NOMO-1 treated with dmso at 0.1 percent for 144 hours (cell line): ENCODE measurements at regions not wholly inside any gene's neighbourhood (a gene's known extent, or its start where the extent isn't known, plus 50 kb on each side); places are given as distances from the start of the nearest gene placed in this dataset.
"Not testable (repeated sequence)": the region's sequence is repeated elsewhere in the genome, so short reads cannot be mapped to it uniquely, and the experiment has no call there.

Experiments
- DNase-seq: peaks from one replicate; lab custom pipeline; 2025; ENCODE audit not compliant: unreplicated experiment; lab: John Stamatoyannopoulos, UW

DNA sequence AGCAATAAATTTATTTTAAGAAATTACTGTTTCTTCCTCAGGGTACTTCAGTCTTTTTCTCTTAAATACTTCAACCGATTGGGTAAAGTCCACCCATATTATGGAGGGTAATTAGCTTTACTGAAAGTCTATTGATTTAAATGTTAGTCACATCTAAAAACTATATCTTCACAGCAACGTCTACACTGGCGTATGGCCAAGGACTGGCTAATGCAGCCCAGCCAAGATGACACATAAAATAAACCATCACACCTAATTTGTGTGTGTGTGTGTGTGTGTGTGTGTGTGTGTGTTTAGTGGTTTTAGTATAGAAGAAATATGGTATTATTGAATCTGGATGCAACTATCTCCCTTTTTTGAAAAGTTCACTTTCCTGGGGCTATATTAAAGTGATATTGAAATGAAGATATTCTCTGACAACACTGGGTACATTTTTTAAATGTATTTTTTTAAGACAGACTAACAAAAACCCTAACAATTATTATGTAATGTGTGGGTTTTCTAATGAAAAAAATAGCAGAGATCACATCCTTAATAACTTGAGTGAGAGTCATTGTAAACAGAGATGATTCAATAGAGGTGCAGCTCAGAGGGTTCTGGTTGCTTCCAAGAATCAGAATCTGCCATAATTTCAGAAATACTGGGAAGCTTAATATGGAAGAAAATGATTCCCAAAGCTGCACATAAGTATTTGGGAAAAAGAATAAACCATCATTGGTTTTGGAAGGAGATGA lies 584.2 kb upstream of the MBL2 start:
- DNase-seq: no peak

DNA sequence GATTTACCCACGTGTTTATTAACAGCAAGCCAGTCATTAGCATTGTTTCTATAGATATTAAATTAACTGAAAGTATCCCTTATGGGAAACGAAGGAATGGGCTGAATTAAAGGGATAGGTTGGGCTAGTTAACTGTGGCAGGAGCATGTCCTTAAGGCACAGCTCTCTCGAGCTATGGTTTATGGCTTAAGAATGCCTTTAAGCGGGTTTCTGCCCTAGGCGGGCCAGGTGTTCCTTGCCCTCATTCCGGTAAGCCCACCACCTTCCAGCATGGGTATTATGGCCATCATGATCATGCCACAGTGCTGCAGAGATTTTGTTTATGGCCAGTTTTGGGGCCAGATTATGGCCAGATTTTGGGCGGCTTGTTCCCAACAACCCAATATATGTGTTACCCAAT lies 569.9 kb upstream of the MBL2 start:
- DNase-seq: not testable (repeated sequence)

DNA sequence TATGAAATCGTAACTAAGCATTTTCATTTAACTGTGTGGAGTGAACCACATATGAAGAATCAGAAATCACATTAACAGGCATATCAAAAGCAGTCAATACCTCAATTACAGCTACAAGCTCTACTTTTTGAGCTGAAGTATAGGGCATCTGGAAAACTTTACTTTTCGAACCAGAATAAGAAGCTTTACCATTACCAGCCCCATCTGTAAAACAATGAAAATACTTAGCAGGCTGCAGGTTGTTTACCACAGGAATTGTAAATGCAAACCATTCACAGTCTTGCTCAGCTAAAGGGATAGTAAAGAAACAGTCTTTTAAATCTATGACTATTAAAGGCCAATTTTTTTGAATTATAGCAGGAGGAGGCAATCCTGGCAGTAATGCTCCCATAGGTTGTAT lies 565.6 kb upstream of the MBL2 start:
- not testable (repeated sequence) for DNase-seq

DNA sequence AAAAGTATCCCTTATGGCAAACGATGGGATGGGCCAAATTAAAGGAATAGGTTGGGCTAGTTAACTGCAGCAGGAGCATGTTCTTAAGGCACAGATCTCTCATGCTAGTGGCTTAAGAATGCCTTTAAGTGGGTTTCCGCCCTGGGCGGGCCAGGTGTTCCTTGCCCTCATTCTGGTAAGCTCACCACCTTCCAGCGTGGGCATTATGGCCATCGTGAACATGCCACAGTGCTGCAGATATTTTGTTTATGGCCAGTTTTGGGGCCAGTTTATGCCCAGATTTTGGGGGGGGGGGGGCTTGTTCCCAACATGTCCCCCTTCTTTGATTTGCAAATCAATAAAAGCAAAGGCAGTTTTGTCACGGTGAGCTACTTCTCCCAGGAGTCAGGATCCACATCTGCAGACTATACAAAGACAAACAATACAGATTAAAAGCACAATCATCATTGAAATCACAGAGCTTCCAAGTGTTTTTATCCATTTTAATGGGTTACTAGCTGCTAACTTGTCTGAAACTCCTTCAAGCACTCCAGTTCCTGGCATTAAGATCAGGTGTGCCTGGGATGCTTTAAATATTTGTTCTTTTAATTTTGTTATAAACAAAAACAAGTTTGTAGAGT lies 563.3 kb upstream of the MBL2 start:
- DNase-seq: not testable (repeated sequence)

DNA sequence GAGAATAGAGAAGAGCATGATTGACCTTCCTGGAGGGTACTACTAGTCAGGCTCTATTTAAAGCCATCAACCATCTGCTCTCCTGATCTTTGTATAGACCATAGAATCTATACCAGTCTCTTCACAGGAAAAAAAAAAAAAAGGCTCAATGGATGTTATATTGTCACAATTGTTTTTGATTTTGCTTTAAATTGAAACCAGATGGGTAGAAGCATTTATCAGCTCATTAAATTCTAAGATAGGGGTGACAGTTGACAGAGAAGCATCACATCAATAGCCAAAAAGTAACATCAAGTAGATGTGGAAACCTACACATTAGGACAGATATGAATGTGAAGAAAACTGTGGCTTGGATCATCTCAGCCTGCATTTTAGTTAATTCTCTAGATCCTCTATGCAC lies 558.9 kb upstream of the MBL2 start:
- no peak for DNase-seq

DNA sequence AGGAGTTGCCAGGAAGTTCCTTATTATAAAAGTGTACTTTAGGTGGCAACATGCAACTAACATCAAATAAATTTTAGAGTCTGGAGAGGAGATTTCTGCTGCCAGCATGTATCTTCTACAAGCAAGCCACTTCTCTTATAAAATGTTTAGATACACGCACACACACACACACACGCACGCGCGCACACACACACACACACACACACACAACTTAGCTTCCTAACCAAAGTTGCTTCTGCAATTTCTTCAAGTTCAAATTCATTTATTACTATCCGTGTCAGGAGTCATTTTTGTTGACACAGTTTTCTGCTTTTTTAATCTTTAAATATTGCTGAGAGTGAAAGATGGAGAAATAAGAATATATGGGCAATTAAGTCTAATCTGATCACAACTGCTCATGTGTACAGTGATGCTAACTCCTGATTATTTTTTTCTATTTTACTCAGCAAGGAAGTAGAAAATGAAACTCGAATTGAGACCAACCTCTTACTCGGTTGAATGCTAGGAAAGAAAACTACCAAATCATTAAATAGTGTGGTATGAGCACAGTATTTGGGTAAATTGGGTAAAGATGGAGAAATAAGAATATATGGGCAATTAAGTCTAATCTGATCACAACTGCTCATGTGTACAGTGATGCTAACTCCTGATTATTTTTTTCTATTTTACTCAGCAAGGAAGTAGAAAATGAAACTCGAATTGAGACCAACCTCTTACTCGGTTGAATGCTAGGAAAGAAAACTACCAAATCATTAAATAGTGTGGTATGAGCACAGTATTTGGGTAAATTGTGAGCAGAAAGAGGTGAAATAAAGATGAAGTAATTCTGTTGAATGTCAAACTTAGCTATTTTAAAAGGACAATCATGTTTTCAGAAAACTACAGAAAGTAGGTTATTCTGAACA lies 554.1 kb upstream of the MBL2 start:
- DNase-seq: not testable (repeated sequence)

DNA sequence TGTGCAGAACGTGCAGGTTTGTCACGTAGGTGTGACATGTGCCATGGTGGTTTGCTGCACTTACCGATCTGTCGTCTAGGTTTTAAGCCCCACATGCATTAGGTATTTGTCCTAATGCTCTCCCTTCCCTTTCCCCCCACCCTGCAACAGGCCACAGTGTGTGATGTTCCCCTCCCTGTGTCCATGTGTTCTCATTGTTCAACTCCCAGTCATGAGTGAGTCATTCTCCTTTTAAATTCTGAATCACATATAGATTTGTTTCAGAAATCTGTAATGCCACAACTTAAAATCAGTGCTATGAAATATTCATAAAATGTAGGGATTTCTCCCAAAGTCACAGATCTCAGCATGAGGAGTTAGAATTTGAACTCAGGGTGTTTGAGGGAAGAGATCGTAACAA lies 552.5 kb upstream of the MBL2 start:
- DNase-seq: no peak

DNA sequence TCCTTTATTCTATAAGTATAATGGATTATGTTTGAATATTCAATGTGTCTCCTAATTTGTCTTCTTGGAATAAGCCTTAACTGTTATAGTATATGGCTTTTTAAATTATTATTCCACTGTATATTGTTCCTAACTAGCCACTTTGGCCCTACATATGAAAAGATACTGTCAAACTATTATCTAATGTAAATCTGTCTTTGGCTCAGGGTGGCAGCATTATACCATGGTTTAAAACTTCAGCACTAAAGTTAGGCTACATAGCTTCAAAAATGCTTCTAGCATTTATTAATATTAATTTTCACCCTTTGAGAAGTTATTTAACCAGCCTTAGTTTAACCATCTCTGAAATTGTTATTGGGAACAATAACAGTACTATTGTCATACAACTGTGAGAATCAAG lies 543.1 kb upstream of the MBL2 start:
- no peak for DNase-seq

DNA sequence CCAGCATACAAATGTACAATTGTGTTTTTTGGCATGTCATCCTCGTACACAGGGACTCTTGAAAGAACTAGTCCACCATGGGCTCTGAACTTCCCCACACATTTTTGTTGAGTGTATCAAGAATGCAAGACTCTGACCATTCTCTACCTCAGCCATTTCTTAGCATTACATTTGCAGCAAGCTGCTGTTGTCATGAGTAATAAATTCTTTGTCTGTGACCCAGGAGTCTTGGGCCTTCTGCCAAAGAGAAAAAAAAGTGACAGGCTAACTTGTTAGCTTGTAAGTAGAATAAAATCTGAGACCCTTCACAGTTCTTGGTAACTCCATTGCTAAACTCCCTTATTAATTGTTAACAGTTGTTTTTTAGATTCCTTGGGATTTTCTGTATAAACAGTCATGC lies 542.3 kb upstream of the MBL2 start:
- no peak for DNase-seq

DNA sequence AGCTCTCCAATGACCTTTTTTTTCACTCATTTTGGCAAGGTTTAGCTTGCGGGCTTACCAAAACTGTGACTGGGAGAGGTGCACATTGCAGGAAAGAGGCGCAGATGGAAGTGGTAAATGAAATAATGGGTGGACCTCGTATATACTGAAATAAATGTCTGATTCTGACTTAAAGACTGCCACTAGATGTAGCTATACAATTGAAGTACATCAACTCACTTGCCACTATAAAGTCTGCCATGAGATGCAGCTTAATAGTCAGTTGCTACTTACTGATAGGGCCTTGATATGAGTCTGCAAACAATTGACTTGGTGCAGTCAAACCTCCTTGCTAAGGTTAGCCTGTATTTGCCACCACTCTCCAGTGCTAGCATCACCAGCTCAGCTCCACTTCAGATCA lies 525.9 kb upstream of the MBL2 start:
- no peak for DNase-seq

DNA sequence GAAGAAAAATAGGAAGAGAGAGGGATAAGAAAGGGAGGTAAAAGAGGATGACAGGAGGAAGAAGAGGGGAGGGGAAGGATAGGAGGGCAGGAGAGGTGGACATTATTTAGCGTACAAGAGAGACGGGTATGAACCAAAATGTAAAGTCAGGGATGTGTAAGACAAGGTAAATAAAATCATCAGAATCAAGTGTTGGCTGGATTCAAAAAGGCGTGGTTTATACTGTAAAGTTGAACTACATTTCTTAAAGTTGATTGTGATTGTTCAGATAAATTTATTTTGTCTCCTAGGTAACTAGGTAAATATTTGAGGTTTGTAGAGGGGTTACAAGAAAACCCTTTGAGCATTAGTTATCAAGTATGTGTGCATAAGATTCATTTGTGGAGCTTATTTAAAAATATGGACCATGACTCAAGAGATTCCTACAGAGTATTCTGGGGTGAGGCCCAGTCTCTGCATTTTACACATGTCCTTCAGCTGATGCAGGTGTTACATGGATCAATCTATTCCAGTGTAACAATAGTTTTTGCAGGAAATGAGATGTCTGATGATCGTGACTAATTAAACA lies 512.1 kb upstream of the MBL2 start:
- DNase-seq: no peak

DNA sequence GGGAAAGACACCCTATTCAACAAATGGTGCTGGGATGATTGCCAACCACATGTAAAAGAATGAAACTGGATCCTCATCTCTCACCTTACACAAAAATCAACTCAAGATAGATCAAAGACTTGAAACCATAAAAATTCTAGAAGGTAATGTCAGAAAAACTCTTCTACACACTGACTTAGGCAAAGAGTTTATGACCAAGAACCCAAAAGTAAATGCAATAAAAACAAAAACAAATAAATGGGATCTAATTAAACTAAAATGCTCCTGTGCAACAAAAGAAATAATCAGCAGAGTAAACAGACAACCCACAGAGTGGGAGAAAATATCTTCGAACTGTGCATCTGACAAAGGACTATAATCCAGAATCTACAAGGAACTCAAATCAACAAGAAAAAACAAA lies 504.2 kb upstream of the MBL2 start:
- DNase-seq: no peak

DNA sequence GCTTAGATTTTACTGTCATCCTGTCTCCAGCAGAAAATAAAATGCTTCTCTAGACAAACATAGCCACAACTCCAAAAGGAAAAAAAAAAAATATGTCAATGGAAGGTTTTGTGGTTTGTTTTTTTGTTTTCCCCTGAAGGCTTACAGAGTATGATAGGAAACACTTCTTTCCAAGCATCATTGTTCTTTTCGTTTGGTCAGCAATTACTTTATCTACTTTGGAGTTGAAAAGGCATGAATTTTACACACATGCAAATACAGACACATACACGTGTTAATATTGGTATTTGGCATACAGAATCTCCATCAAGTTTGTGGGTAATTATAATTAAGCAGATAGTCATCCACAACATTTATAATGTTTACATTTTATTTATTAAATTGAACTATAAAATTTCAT lies 496.9 kb upstream of the MBL2 start:
- no peak for DNase-seq

DNA sequence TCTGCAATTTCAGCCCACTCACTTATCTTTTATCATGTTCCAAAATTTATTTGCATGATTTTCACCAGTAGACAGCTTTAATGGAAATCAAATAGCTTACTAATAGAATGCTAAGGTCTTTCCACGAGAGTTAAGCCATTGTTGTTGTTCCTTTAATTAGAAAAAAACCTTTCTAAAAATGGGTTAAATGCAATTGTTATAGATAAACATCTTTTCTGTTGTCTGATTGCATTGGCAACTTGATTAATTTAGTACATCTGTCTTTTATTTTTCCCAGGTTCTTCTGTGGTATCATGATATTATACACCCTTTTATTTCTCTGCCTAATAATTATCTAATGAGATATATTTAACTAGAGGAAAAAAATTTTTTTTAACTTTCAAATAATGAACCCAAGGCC lies 487.6 kb upstream of the MBL2 start:
- DNase-seq: no peak

DNA sequence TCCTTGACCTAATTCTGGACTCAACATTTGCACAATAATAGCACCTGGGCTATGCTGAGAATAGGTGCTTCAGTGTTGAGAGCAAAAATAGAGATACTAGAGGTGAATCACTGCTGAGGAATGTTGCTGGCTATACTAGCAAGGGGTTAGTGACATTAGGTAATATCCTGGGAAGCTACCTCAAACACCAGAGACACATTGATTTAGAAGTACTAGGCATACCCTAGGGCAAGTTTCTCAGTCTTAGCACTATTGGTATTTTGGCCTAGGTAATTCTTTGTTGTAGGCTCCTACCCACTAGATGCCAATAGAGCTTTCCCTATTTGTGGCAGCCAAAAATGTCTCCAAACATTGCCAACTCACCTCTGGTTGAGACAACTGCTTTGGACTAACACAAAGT lies 484.0 kb upstream of the MBL2 start:
- DNase-seq: no peak

DNA sequence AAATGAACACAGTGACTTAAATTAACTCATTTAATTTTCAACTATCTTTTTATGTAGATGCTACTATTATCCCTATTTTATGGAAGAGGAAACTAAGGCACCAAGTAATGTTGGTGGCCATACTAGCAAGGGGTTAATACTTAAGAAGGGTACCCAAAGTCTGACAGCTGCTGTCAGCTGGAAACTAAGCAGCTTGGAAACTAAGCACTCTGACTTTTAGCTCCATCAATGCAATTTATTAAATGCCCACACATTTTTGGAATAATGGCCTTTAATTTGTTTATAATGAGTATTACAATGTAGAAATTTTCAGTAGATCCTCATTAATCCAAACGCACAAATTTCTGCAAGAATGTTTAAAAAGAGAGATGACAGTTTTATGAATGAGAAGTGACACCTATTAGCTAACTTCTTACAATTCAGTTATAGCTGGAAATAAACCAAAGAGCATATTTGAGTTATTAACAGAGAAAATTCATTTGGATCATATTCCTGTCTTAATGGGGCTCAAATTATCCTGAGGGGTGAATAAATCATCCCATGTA lies 483.1 kb upstream of the MBL2 start:
- no peak for DNase-seq

DNA sequence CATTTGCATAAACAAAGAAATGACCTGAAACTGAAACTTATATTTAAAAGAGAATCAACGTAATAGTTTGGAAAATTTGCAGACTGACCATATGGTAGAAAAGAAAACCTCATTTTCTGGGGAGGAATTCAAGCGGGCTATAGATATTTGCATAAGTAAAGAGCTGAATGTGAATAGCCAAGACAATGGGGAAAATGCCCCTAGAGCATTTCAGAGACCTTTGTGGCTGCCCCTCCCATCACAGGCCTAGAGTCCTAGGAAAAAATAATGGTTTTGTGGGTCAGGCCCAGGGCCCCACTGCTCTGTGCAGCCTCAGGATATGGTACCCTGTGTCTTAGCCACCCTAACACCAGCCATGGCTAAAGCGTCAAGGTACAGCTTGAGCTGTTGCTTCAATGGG lies 480.6 kb upstream of the MBL2 start:
- DNase-seq: no peak

DNA sequence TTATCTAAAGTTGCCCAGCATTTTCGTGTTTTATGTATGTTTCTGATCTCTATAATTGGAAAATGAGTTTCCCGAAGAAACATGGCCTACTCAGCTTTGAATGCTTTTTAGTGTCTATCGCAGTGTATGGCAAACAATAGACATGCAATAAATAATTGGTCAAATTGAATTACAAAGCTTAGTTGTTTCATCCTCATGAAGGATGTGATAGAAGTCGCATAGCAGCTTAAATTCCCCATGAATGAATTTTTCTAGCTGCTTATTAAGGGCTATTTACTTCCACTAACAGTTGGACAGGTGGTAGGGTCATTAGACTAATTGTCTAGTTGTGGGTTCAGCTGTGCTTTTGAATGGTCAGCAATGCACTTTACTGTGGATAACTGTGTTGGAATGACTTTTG lies 467.3 kb upstream of the MBL2 start:
- no peak for DNase-seq

DNA sequence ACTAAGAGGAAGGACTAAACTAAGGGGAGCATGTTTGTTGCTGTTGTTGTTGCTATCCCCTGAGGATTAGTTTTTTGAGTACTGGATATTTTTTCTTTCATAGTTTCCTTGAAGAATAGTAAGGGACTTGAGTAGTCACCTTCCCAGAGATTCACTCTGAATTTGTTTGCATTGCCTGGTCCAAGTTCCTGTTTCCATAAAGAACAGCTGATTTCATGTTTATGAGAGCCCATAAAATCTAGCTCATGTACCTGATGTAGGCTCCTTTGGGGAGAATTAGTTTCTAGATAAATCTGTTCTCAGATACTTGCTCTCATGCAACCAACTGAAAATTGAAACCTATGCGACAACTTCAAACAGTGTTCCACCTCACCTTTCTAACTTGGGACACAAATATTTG lies 464.4 kb upstream of the MBL2 start:
- no peak for DNase-seq

DNA sequence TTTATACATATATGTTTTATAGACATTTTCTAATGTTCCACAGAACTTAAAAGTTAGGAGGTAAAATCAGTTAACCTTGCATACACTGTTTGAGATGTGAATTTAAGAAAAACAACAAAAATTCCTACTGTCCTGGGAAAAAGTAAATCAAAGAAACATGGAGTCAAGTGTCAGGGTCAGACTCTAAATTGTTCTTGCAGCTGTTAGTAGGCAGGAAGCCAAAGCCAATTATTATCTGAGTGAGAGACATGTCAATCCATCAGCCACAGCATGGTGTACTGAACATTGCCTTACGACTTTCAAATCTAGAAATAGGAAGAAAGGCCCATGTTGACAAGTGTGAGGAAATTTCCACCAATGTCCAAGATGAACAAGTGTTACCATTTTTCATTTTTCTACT lies 461.2 kb upstream of the MBL2 start:
- no peak for DNase-seq

DNA sequence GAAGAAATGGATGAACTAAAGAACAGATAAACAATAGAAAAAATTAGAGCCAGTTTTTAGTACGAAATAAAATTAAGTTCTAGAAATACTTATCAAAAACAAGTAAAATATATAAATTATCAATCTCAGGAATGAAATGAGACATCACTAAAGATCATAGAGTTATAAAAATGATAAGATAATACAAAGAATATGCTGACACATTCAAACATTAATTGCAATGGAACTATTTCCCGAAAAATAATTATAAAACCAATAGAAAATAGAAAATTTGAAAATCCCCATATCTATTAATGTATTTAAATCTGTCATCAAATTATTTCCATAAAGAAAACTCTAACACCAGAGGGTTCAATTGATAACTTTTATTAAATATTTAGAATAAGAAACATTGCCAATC lies 458.1 kb upstream of the MBL2 start:
- DNase-seq: no peak
